ENCODE measurements at regions not wholly inside any gene's neighbourhood (a gene's known extent, or its start where the extent isn't known, plus 50 kb on each side); places are given as distances from the start of the nearest gene placed in this dataset.

DNA sequence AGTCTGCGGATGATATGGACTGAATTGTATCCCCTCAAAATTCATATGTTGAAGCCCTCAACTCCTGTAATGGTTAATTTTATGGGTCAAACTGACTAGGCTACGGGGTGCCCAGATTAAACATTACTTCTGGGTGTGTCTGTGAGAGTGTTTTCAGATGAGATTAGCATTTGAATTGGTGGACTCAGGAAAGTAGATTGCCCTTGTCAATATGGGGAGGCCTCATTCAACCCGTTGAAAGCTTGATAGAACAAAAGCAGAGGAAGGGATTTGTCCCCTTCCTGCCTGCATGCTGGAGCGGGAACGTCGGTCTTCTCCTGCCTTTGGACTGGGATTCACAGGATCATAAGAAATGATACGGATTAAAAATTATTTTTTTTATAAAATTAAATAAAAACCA lies 84.5 kb downstream of the BBS10 start:
- H4K20me1 ChIP-seq (ENCODE audit: insufficient read depth) = no peaks in the 10 kb centered on the region
- no peak overlapping the region for H2AFZ ChIP-seq (ENCODE audit: low read depth, low read length)
- H3K4me2 ChIP-seq (ENCODE audit: low read length) = no peak overlapping the region
- H3K27me3 ChIP-seq (ENCODE audit: insufficient read depth, low read depth, low read length) = no peaks in the 10 kb centered on the region
- H3K9me3 ChIP-seq (ENCODE audit: low read length) = no peaks in the 10 kb centered on the region
- TF ChIP-seq, protein P1, sequence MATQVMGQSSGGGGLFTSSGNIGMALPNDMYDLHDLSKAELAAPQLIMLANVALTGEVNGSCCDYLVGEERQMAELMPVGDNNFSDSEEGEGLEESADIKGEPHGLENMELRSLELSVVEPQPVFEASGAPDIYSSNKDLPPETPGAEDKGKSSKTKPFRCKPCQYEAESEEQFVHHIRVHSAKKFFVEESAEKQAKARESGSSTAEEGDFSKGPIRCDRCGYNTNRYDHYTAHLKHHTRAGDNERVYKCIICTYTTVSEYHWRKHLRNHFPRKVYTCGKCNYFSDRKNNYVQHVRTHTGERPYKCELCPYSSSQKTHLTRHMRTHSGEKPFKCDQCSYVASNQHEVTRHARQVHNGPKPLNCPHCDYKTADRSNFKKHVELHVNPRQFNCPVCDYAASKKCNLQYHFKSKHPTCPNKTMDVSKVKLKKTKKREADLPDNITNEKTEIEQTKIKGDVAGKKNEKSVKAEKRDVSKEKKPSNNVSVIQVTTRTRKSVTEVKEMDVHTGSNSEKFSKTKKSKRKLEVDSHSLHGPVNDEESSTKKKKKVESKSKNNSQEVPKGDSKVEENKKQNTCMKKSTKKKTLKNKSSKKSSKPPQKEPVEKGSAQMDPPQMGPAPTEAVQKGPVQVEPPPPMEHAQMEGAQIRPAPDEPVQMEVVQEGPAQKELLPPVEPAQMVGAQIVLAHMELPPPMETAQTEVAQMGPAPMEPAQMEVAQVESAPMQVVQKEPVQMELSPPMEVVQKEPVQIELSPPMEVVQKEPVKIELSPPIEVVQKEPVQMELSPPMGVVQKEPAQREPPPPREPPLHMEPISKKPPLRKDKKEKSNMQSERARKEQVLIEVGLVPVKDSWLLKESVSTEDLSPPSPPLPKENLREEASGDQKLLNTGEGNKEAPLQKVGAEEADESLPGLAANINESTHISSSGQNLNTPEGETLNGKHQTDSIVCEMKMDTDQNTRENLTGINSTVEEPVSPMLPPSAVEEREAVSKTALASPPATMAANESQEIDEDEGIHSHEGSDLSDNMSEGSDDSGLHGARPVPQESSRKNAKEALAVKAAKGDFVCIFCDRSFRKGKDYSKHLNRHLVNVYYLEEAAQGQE (IDR thresholded peaks at IDR 0.05; ENCODE audit: borderline replicate concordance) = no peak
- TF ChIP-seq POLR2AphosphoS5 (IDR thresholded peaks at IDR 0.05) = no peak
- no peak for TF ChIP-seq SMC3 (conservative IDR thresholded peaks at IDR 0.05; ENCODE audit: poor library complexity)
- TF ChIP-seq RAD21 (conservative IDR thresholded peaks at IDR 0.05) = no peak
- no peaks in the 10 kb centered on the region for H3K79me2 ChIP-seq (replicated peaks; ENCODE audit: insufficient read depth, low read length)
- no peak overlapping the region for H3K27ac ChIP-seq (ENCODE audit: low read length)
- H3K9me2 ChIP-seq (ENCODE audit: insufficient read depth, low read length) = no peaks in the 10 kb centered on the region
- H3K36me3 ChIP-seq (ENCODE audit: insufficient read depth, low read length) = no peaks in the 10 kb centered on the region
- H3K9ac ChIP-seq (ENCODE audit: low read length) = no peak overlapping the region
- H3F3A ChIP-seq (ENCODE audit: insufficient read depth, low read length, poor library complexity, severe bottlenecking) = no peaks in the 10 kb centered on the region
- H3K4me3 ChIP-seq (ENCODE audit: low read length) = no peak overlapping the region

DNA sequence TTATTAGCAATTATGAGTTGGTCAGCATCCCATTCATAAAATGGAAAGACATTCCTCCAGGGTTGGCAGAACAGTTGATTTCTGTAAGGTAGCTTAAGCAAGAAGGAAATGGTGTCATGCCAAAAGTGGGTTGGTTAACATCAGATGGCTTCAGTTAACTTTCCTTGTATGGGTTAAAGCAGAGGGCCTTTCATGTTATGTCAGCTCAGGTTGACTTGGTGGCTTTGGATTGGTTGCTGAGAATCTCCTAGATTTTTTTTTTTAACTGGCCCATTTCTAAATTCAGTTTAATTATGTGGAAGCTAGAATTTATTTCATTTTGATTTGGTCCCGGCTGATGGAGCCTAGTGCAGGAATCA lies 87.8 kb downstream of the BBS10 start:
- H3K4me3 ChIP-seq (ENCODE audit: low read length) = no peak overlapping the region
- no peak overlapping the region for H2AFZ ChIP-seq (ENCODE audit: low read depth, low read length)
- H3K79me2 ChIP-seq (replicated peaks; ENCODE audit: insufficient read depth, low read length) = no peaks in the 10 kb centered on the region
- no peak overlapping the region for H3K9ac ChIP-seq (ENCODE audit: low read length)
- no peaks in the 10 kb centered on the region for H3K9me3 ChIP-seq (ENCODE audit: low read length)
- no peaks in the 10 kb centered on the region for H3F3A ChIP-seq (ENCODE audit: insufficient read depth, low read length, poor library complexity, severe bottlenecking)
- H3K36me3 ChIP-seq (ENCODE audit: insufficient read depth, low read length) = no peaks in the 10 kb centered on the region
- H3K27ac ChIP-seq (ENCODE audit: low read length) = no peak overlapping the region
- no peaks in the 10 kb centered on the region for H3K27me3 ChIP-seq (ENCODE audit: insufficient read depth, low read depth, low read length)
- no peak overlapping the region for H3K4me2 ChIP-seq (ENCODE audit: low read length)
- H4K20me1 ChIP-seq (ENCODE audit: insufficient read depth) = no peaks in the 10 kb centered on the region
- TF ChIP-seq EP300 (conservative IDR thresholded peaks at IDR 0.05; ENCODE audit: poor library complexity, severe bottlenecking) = no peak
- no peak for TF ChIP-seq TAF1 (IDR thresholded peaks at IDR 0.05; ENCODE audit: low read depth)
- H3K9me2 ChIP-seq (ENCODE audit: insufficient read depth, low read length) = no peaks in the 10 kb centered on the region

DNA sequence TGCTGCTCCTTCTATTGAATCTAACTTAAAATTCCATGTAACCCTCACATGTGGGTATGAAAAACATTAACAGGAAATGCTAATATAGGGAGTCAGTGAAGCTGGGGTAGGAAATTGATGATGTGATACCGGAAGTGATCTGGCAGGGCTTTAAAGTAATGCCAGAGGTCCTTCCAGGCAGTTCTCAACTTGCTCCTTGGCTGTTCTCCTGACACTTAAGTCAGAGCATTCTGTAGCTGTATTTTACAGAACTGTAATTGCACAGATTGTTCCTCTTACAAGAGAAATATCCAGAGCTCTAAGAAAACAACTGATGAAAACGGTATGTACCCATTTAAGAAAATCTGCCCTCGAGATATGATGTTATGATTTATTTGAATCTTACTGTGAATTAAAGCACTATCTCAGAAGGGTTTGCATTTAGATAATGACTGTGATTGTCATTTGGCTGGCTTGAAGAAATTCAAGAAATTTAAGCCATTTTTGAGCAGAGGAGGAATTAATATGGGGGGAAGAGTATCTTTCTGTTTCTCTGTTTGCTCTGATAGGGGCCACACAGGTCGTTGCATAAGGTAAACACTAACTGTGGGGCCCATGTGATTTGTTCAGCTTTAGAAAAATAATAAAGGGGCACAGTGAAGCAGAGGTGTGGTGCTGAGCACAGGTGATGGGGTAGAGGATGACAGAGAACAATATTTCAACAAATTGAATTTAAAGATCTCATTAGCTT lies 88.4 kb downstream of the BBS10 start:
- H3K9me2 ChIP-seq (ENCODE audit: insufficient read depth, low read length) = no peaks in the 10 kb centered on the region
- H3K36me3 ChIP-seq (ENCODE audit: insufficient read depth, low read length) = no peaks in the 10 kb centered on the region
- no peaks in the 10 kb centered on the region for H3K9me3 ChIP-seq (ENCODE audit: low read length)
- H3K79me2 ChIP-seq (replicated peaks; ENCODE audit: insufficient read depth, low read length) = no peaks in the 10 kb centered on the region
- no peak overlapping the region for H2AFZ ChIP-seq (ENCODE audit: low read depth, low read length)
- H3F3A ChIP-seq (ENCODE audit: insufficient read depth, low read length, poor library complexity, severe bottlenecking) = no peaks in the 10 kb centered on the region
- H3K27me3 ChIP-seq (ENCODE audit: insufficient read depth, low read depth, low read length) = no peaks in the 10 kb centered on the region
- no peak overlapping the region for H3K27ac ChIP-seq (ENCODE audit: low read length)
- H3K4me2 ChIP-seq (ENCODE audit: low read length) = no peak overlapping the region
- H3K9ac ChIP-seq (ENCODE audit: low read length) = no peak overlapping the region
- H4K20me1 ChIP-seq (ENCODE audit: insufficient read depth) = no peaks in the 10 kb centered on the region
- no peak overlapping the region for H3K4me3 ChIP-seq (ENCODE audit: low read length)
- TF ChIP-seq, protein P2, sequence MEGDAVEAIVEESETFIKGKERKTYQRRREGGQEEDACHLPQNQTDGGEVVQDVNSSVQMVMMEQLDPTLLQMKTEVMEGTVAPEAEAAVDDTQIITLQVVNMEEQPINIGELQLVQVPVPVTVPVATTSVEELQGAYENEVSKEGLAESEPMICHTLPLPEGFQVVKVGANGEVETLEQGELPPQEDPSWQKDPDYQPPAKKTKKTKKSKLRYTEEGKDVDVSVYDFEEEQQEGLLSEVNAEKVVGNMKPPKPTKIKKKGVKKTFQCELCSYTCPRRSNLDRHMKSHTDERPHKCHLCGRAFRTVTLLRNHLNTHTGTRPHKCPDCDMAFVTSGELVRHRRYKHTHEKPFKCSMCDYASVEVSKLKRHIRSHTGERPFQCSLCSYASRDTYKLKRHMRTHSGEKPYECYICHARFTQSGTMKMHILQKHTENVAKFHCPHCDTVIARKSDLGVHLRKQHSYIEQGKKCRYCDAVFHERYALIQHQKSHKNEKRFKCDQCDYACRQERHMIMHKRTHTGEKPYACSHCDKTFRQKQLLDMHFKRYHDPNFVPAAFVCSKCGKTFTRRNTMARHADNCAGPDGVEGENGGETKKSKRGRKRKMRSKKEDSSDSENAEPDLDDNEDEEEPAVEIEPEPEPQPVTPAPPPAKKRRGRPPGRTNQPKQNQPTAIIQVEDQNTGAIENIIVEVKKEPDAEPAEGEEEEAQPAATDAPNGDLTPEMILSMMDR (IDR thresholded peaks at IDR 0.05; ENCODE audit: poor library complexity, severe bottlenecking) = no peak
- TF ChIP-seq TAF1 (IDR thresholded peaks at IDR 0.05; ENCODE audit: low read depth) = no peak
- no peak for TF ChIP-seq POLR2AphosphoS5 (IDR thresholded peaks at IDR 0.05)
- TF ChIP-seq, protein P1 (IDR thresholded peaks at IDR 0.05; ENCODE audit: borderline replicate concordance) = no peak
- TF ChIP-seq EP300 (conservative IDR thresholded peaks at IDR 0.05; ENCODE audit: poor library complexity, severe bottlenecking) = no peak

Data from neural cell (in vitro differentiated cells).